GM19023 (cell line): ENCODE measurements at regions not wholly inside any gene's neighbourhood (a gene's known extent, or its start where the extent isn't known, plus 50 kb on each side); places are given as distances from the start of the nearest gene placed in this dataset.

Experiments used
- ATAC-seq: cut with Tn5 transposase; IDR thresholded peaks from one replicate; pipeline ENCODE4 v1.9.1; 2021; ENCODE audit warnings: mild to moderate bottlenecking, moderate library complexity; ENCODE audit not compliant: unreplicated experiment

DNA sequence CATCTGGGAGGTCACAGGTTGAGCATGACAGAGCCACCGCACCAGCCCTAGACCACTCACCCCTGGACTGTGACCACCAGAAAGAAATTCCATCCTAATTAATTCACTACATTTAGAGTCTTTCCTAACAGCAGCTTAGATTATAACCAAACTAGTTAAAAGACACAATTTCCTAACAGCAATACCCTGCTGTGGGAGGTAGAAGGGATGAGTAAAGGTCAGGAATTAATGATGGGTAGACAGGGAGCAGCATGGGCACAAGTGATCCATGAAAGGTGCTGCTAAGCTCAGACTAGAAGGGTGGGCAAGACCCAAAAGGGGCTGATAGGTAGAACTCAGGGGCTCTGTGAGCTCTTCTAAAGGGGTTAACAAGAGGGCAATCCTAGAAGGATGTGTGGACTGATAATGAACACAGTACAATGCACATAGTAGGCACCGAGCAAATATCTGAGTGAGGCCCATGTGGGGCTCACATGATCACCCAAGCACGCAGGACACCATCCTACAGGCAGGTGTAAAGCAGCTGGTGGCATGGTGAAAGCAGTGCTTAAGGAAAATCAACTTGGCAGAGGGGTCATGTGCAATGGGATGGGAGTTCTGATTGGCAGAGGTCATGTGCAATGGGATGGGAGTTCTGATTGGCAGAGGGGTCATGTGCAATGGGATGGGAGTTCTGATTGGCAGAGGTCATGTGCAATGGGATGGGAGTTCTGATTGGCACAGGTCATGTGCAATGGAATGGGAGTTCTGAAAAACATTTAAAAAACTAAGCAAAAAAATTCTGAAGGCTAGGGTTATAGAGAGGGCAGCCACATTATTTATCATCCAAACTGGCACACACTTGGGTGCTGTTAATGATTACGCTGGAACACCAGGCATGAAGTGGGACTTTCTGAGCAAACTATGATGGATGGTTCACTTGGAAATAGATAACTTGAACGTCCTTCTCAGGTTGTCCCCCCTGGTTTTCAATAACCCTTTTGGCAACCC lies 188.2 kb upstream of the FOXQ1 start:
- no peak for ATAC-seq

DNA sequence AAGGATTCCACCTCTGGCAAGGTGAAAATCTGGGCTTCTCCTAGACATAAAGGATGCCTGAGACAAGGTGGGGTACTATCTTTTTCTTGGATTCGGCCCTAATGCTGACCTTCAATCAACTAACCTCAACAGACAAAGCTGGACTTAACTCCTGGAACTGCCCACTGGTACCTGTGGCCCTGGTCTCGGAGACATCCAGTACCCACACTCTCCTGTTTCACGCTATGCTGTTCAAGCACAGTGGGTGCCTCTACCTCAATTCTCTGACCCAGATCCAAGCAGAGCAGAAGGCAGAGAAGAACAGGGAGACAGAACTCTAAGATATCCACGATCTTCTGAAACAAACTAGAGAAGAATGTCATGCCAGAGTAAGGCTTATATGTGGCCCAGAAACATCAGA lies 189.8 kb upstream of the FOXQ1 start:
- no peak for ATAC-seq

DNA sequence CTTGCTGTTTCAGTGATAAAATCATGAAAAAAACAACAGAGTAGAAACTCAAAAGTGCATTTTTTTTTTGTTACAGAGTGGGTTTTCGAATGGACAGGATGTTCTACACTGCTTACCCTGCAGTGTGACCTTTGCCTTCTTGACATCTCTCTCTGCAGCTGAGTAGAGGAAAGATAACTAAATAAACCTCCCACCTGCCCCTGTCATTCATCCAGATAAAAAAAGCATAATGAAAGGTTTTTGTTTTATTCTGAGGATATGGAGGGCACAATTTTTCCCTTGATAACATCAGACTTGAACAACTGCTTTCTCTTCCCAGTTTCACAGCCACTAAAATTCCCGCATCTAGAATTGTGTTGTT lies 193.6 kb upstream of the FOXQ1 start:
- ATAC-seq = no peak

DNA sequence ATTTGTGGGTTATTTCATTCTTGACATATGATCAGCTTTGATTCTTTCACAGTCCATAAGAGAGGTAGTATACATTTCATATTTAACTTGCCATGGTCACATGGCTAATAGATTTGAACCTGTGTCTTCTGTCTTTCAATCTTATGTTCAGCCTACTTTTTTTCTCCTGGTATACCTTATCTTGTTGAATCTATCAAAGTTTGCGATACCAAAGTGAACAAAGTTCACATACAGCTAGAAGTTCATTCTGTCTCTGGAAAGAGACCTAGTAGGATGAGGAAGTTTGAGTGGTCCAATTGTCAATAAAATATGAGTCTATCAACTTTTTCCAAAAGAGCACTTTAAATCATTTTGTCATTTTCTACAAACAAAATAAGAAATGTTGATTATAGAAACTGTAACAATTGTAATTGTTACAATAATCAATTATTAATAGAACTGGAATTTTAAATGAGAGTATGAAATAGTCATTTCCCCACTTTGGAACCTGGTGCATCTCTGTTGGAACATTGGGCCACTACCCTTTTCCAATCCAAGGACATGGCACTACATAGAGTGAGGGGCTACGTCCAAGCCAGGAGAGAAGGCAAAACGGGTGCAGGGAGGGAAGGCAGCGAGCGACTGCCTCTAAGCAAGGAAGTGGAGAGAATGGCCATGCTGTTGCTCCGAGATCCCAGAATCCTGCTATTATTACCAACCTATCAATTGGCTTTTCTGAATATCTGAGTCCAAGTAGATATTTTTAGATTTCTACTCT lies 194.2 kb upstream of the FOXQ1 start:
- ATAC-seq = no peak

DNA sequence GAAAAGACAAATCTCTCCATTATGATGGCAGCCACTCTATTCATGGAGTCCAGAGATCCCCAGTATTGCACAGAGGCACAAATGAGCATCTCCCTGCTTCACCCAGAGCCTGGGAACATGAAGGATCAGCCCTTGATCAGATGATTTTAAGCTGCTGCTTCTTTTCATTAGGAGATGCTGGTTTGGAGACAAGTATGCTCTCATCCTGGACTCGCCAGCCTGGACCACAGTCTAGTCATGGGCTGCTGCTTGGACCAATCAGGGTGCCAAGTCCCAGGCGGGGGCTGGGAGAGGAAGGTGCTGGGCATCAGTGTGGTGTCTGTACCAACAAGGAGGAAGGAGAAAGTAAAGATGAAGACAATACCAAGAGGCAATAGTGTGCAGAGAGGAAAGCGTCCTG lies 195.7 kb upstream of the FOXQ1 start:
- no peak for ATAC-seq

DNA sequence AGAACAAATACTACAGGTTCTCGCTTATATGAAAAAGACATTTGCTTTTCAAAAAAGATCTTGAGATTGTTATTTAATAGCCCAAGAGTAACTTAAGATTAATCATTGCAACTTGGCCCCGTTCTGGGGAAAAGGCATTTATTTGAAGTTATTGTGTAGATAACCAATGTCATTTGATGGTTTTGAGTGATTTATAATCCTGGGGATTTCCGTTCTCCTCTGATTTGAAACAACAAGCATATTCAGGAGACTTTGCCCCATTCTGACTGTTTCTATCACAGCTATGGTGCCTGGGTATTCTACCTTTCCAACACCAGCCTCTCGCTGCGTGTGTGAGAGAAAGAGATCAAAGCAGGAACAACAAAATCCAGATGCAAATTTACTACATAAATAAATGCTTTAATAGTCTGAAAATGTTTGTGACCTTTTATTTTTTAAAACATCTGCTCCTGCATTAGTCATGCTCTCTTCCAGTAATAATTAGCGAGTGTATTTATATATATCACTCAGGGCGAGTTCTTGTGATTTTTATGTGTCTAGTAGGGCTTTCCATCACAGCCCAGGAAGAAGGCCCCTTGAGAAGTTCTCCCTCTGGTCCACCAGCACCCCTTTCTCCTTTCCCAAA lies 197.9 kb upstream of the FOXQ1 start:
- no peak for ATAC-seq

DNA sequence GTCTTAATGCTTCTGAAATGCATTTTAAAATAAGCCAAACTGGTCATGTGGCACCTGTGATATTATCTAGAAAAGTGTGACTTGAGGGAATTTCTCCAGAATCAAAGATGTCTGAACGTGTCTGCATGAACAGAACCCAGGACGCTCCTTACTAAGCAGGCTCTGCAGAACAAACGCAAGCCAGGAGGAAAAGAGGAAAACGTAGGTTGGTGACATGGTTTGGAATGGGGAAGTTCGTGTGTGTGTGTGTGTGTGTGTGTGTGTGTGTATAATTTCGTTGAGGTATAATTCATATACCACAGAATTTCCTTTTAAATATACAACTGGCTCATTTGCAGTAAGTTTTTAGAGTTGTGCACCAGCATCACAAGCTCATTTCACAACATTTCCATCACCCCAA lies 200.5 kb upstream of the FOXQ1 start:
- no peak for ATAC-seq

DNA sequence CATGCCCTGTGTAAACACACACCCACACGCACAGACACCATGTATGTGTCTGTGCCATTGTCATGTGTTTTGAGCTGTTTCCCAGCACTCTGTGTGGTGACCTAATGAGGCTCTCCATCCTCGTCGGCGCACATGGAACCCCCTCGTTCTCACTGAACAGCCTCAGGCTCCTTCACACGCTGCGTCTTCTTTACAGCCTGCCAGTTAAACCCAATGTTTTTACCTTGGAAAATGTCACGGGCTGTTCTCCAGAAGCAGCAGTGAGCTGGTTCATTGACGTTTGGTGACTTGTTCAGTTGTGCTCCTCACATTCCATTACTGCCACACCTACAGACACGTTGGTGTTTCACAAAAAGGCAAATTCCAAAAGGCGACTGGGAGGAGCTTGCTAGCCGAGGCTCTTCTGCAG lies 201.0 kb upstream of the FOXQ1 start:
- ATAC-seq = no peak

DNA sequence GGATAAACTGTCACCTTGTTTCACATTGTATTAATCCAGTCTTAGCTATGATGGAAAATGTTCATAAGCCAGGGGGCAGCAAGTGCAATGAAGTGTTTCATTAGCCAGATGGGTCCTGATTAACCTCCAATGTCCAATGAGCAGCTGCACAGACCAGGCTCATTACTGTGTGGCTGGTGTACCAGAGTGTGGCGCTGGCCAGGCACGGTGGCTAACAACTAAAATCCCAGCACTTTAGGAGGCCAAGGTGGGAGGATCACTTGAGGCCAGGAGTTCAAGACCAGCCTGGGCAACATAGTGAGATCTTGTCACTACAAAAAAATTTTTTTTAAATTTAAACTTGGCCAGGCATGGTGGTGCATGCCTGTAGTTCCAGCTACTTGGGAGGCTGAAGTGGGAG lies 201.7 kb upstream of the FOXQ1 start:
- ATAC-seq = no peak

DNA sequence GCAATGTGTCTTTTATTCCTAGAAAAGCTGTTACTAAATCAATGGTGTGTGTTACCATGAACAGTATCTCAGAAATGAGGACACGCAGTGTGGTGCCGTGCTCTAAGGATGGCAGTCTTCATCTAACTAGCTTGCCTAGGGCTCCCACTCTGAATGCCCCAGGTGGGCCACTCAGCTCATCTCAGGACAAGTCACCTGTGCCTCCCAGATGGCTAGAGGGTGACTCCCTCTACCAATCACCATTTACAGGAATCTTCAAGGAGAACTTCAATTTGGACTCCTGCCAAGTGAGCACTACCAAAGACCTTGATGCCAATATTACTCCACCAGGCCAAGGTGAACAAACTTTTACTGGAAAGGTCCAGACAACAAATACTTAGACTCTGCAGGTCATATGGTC lies 202.8 kb upstream of the FOXQ1 start:
- ATAC-seq = no peak

DNA sequence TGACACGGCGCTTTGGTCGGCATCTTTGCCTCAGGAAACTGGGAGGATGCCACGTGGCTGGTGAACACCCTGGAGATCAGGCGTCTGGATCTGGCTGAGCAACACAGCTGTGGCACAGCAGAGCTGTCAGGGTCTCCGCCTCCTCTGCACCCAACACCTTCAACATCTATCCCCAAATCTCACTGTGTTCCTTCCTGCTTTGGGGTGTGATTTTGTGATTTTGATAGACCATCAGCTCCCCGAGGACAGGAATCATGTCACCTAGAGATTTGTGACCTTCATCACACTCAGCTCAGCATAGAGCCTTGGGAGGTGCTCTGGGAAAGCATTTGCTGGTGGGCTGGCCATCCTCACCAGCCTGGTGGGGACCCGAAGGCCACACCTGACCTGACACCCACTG lies 203.7 kb upstream of the FOXQ1 start:
- ATAC-seq = no peak

DNA sequence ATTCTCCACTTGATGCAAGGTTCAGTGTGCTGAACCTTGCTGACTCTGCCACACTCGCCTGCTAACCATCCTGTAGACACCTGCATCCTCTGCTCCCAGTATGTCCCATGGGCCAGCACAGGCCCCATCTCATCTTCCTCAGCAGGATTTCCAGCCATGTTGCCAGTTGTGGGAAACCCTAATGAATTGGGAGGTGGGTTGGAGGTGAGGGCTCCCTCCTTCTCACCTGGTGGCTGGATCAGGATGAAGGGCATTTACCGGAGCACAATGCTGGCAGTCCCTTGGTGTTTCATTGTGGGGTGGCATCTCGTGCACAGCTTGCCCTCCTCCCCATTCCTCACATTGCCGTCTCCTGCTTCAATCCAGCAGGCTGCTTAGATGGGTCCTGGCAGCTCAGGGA lies 204.3 kb upstream of the FOXQ1 start:
- ATAC-seq = no peak

DNA sequence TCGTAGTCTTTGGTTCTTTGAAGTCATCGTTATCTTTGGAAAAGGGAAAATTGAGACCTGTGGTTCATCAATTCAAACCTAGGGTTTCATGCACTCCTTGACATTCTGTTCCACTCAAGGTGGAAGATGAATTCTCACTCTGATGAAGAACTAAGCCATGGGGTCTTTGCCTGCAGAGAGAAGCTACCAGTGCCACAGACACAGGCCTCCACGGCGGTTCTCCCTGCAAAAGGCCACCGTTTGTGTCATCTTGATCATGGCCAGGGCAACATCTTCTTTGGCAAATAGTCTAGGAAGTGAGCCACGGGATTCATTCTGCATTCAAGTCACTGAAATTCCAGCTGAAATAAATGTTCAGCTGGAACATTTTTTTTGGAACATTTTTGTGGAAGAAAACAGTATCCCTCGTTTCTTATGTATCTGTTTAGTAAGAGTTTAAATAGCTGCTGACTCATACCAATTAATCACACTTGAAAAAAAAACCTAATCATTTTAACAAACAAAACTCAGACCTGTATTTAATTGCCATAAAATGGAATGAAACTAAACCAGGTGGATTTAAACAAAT lies 206.0 kb upstream of the FOXQ1 start:
- ATAC-seq = no peak

DNA sequence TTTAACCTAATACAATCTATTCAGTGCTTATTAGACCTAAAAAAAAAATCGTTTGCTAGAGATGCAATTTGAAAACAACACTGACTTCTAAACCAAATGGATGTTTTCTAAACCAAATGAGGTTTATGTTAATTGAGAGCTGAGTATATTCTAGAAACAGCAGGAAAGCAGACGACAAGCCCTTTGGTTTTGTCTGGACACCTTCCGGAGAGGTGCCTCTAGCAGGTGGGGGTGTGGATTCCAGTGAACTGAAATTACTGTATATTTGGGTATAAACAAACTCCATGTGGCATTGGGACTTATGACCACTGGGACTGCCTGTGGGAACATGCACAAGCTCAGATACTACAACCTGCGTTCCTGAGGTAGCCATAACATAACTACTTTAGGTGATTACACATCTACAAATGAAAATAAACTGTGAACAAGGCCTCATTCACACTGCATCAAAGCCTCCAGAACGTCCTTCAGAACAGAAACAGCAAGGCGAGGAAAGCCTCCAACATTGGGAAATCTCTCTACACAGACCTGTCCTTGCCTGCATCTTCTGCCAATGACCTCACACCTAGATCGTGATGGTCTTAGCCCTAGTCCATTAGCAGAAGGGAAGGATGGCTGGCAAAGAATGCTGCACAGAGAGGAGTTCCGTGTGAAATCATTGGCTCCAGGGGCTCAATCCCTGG lies 206.8 kb upstream of the FOXQ1 start:
- ATAC-seq = no peak

DNA sequence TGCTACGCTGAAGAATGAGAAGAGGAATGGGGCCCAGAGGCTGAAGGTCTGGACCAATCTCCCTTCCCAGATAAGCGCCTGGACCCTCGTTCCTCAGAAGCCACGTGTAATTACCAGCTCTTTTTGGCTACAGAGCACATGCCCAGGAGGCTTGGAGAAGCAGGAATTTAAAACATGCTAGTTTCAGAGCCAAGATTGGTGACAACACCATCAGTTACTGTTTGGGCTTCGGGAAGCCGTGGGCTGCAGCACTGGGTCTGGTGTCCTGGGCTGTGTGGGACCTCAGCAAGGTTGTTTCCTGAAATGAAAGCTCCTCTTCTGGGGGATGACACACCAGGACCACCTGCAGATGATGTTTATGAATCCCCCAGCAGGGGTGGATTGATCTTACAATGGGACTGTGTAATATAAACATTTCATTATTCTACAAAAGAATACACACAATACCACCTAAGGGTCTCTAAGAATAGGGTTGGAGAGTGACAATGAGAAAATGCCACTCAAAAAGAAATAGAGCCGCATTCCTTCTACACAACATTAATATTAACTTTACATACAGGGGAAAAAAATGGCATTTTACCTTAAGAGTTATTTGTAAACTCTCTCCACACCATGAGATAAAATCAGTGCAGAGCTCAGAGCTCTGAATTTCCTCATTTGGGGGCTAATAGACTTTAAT lies 207.8 kb upstream of the FOXQ1 start:
- no peak for ATAC-seq

DNA sequence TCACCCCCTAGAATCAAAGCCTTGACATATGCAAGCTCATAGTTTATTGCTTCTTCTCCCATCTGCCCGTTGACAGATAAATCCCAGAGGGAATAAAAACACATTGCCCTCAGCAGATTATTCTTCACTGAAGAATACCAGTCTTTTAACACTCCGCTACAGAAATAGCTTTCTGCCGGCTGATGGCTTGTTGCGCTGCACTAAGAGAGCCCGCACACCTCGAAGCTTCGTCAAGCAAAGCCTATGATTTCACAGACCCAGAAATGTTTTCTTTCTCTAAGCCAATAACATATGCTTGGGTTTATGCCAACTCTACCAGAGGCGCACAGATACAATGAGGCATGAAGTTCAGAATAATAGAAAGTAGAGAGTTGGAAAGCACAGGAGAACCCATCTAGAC lies 208.9 kb upstream of the FOXQ1 start:
- no peak for ATAC-seq

DNA sequence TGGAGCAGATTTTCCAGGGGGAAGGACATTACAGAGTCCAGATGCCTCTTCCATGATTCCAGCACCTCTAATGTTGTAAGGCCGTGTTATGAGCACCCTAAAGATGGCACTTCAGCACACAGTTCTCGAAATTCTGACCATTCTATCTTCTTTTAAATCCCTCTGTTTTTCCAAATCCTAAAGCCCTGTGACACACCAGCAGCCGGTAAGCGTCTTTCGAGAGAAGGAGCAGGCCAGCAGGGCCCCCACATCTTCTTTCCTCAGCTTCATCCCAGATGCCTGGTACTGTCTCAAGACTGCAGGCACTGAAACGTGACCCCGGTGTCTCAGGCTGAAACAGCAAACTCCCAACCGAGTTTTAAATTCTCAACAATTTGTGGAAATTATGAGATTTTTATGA lies 211.6 kb upstream of the FOXQ1 start:
- ATAC-seq = no peak

DNA sequence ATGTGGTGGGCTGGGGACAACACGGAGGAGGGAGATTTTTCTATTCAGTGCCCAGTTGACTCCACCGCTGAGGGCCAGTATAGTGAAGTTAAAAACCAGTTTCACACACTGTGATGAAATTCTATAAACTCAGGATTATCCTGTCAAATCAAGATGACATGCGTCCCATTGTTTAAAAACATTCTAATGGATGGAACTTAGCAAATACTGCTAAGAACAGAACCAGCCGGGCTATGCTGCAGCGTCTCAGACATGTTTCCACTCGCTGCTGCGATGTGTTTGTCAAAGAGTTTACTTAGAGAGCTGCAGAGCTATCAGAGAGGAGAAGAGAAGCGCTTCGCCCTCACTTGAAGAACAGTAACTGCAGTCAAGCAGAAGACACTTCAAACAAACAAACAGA lies 212.6 kb upstream of the FOXQ1 start:
- no peak for ATAC-seq

DNA sequence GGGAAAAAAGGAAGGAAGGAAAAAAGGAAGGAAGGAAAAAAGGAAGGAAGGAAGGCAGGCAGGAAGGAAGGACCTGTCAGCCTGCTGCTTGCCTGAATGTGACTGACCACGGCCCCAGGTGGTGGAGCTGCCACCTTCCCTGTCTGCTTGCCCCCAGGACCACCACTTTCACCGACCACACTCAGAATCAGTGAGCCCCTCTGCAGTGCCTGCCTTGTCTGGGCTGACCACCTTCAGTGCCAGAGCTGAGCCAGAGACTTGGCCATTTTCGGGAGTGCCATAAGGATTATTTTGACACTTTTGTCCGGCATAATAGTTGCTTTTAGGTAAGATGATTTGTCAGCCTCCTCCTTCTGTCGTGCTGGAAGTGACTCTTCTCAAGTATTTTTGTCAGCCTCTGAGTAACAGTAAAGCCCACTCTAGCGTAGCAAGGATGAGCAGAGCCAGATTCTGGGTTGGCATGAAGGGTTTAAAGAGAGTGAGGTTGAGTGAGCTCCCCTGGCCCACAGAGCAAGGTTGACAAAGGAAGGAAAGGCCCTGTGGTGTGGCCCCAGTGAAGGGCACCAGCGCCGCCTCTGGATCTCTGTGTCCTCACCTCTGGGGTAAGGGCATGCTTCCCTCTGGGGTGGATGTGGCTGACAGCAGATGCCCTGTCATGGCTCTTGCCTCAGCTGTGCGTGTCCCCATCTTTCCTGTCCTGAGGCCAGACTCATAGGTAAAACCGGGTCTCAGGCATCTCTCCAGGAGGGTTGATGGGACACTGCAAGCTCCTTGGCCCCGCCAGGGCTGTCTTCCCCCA lies 214.7 kb upstream of the FOXQ1 start:
- no peak for ATAC-seq

DNA sequence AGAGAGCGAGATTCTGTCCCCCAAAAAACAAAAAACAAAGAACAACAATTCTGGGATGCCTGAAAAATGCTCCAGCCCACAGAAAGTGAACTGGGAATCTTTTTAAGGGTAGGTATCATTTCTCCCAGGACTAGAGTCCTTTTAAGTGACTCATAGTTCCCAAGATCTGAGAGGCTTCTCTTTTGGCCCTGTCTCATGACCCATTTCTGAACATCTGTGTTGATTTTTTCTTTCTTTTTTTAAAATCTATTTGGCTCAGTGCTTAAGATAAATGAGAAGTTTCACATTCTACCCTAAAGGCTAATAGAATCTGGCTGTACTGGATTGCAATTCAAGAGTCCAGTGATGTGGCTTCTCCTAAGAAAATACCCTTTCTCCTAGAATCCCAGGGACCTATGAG lies 217.6 kb upstream of the FOXQ1 start:
- ATAC-seq = no peak
